HG03439 (cell line): ENCODE measurements at regions not wholly inside any gene's neighbourhood (a gene's known extent, or its start where the extent isn't known, plus 50 kb on each side); places are given as distances from the start of the nearest gene placed in this dataset.
"Not testable (repeated sequence)": the region's sequence is repeated elsewhere in the genome, so short reads cannot be mapped to it uniquely, and the experiment has no call there.

Experiments used
- ATAC-seq: cut with Tn5 transposase; IDR thresholded peaks from one replicate; pipeline ENCODE4 v1.9.1; 2021; ENCODE audit warnings: mild to moderate bottlenecking, moderate library complexity; ENCODE audit not compliant: unreplicated experiment

DNA sequence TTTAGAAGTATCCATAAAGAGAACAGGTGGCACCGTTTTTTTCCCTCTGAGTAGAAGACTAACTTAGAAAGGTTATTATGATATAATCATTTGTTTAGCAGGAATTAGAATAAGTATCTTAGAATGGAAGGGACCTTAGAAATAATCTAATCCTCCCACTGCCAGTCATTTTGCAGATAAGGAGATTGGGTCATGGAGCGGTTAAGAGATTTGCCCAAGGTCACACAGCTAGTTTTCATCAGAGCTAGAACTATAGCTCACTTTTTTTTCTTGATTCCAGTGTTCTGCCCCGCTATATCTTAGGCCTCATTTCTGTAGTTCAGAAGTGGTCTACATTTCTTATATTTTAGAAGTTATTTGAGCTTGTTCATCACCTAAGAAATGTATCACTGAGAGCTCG, 139.6 kb downstream of the PRL start:
- no peak for ATAC-seq

DNA sequence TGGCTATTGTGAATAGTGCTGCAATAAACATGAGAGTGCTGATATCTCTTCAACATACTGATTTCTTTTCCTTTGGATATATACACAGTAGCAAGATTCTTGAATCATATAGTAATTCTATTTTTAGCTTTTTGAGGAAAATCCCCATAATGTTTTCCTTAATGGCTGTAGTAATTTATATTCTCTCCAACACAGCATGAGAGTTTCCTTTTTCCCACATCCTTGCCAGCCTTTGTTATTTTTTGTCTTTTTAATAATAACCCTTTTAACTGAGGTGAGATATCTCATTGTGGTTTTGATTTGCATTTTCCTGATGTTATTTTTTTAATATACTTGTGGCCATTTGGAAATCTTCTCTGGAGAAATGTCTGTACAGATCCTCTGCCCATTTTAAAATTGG, 132.6 kb downstream of the PRL start:
- no peak for ATAC-seq

DNA sequence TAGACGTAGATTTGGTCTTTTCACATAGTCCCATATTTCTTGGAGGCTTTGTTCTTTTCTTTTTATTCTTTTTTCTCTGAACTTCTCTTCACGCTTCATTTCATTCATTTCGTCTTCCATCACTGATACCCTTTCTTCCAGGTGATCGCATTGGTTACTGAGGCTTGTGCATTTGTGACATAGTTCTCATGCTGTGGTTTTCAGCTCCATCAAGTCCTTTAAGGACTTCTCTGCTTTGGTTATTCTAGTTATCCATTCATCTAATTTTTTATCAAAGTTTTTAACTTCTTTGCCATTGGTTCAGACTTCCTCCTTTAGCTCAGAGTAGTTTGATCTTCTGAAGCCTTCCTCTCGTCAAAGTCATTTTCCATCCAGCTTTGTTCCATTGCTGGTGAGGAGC, 125.8 kb downstream of the PRL start:
- not testable (repeated sequence) for ATAC-seq

DNA sequence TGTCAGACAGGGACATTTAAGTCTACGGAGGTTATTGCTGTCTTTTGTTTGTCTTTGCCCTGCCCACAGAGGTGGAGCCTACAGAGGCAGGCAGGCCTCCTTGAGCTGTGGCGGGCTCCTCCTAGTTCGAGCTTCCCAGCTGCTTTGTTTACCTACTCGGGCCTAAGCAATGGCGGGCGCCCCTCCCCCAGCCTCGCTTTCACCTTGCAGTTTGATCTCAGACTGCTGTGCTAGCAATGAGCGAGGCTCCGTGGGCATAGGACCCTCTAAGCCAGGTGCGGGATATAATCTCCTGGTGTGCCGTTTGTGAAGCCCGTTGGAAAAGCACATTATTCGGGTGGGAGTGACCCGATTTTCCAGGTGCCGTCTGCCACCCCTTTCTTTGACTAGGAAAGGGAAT, 125.0 kb downstream of the PRL start:
- not testable (repeated sequence) for ATAC-seq

DNA sequence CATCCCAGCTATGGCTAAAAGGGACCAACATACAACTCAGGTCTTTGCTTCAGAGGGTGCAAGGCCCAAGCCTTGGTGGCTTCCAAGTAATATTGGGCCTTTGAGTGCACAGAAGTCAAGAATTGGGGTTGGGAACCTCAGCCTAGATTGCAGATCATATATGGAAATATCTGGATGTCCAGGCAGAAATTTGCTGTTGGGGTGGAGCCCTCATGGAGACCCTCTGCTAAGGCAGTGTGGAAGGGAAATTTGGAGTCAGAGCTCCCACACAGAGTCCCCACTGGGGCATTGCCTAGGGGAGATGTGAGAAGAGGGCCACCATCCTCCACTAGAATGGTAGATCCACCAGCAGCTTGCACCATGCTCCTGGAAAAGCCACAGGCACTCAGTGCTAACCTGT, 123.5 kb downstream of the PRL start:
- no peak for ATAC-seq

DNA sequence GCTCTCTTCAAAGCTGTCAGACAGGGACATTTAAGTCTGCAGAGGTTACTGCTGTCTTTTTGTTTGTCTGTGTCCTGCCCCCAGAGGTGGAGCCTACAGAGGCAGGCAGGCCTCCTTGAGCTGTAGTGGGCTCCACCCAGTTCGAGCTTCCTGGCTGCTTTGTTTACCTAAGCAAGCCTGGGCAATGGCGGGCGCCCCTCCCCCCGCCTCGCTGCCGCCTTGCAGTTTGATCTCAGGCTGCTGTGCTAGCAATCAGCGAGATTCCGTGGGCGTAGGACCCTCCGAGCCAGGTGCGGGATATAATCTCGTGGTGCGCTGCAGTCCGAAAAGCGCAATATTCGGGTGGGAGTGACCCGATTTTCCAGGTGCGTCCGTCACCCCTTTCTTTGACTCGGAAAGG, 116.6 kb downstream of the PRL start:
- ATAC-seq = not testable (repeated sequence)

DNA sequence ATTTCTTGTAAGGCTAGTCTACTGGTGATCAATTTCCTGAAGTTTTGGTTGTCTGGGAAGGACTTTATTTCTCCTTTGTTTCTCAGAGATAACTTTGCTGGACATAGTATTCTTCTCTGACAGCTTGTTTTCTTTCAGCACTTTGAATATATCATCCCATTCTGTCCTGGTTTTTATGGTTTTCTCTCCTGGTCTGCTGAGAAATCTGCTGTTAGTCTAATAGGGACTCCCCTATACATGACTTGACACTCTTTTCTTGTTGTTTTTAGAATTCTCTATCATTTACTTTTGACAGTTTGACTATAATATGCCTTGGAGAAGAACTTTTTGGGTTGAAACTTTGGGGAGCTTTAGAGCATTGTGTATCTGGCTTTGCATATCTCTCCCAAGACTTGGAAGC, 112.5 kb downstream of the PRL start:
- ATAC-seq = no peak

DNA sequence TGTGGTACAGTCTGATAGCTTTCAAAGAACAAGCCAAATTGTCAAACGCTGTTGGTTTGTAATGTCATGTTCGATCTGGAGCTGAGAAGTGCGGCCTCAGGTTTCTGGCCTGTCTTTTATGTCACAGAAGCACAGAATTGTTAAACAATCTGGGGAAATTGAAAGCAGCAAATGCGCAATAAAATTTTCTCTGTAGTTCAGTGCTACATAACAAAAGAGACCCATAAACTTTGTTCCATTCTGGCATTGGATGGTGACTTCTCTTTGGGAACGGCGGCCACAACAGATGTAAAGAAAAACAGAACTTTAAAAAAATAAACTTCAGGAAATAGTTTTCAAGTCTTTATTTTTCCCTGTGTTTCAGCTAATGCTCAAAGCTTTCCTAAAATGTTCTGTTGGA, 106.9 kb downstream of the PRL start:
- ATAC-seq = no peak

DNA sequence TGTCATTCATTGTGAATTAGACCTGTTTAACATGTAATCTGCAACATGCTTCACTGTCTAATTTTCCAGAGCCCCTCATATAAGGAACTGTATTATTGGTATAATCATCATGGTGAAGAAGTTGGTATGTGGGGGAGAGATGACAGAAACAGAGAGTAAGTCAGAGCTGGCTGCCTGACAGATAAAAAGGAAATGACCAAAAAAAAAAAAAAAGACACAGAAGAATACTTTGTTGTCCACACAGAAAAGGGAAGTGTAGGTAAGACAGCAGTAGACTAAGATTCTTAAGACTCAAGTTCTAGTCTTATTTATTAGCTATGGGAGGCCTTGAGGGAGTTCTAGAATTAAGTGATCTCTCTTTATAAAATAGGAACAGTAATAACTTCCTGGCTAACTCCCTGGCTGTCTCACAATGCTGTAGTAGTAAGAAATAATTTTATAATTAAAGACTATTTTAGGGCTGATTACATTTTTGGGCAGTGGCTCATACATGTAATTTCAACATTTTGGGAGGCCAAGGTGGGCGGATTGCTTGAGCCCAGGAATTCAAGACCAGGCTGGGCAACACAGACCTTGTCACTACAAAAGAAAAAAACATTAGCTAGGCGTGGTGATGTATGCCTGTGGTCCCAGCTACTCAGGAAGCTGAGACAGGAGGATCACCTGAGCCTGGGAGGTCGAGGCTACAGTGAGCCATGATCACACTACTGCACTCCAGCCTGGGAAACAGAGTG, 102.5 kb downstream of the PRL start:
- no peak for ATAC-seq

DNA sequence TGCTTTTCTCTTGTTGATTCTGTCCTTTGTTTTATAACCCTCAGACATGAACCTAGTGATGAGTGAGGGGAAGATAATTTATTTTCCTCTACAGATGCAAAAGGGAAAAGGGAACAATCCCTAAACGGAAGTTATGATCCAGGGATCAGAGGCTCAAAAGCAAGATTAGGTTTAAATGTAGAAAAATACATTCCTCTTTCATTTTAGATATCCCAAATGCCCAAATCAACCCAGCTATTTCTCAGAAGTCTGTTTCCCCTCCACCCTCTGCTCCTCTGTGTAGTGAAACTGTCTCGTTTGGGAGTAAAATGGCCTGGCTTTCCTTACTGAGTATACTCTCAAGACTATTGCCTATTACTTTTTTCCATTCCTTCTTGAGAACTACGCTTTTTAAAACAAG, 97.1 kb downstream of the PRL start:
- no peak for ATAC-seq

DNA sequence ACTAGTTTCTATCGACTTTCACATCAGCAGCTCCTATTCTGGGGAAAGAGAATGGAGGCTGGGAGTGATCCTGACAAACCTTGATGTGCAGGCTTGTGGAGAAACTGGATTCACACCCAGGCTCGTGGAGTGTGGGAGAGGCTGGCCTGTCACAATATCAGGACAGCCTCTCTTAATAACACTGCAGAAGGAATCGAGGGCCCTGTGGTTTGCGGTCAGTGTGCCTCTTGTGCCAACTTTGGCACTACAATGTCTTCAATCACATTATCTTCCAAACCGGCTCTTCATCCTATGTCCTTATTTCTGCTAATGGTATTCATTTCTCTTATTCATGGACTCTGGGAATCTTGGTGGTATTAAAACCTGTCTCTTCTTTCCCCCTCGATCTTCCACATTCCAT, 92.7 kb downstream of the PRL start:
- no peak for ATAC-seq

DNA sequence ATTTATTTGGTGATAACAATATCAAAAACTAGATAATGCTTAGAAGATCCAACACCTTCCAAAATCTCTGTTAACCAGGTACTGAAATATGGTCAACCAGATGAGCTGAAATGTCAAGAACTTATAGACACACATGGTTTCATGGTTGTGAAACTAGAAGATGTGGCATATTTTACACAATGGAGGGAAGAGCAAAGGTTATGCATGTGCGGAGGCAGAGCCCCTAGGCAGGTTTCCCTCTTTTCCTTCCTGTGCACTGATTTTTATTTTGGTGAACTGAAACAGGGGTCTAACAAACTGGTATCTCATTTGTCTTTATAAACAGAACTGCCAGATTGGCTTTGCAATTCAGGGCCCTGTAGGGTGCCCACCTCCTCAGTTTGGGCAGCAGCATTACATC, 91.6 kb downstream of the PRL start:
- ATAC-seq = no peak

DNA sequence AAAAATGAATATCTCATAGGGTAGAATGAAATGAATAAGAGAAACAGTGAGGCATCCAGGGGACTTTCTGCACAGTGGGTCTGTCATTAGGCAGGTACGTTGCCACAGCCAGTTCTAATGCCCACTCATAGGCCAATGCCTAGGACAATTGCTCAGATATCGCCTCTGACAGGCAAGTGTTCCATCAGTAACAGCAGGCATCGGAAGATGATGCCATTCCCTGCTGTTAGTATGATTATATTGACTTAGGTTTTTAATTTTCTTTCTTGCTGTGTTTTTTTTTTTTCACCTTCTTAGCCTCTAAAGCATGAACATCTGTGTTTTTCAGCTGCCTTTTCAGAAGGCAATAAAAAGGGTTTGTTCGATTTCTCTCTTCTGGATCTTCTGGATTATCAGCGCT, 90.7 kb downstream of the PRL start:
- ATAC-seq = no peak

DNA sequence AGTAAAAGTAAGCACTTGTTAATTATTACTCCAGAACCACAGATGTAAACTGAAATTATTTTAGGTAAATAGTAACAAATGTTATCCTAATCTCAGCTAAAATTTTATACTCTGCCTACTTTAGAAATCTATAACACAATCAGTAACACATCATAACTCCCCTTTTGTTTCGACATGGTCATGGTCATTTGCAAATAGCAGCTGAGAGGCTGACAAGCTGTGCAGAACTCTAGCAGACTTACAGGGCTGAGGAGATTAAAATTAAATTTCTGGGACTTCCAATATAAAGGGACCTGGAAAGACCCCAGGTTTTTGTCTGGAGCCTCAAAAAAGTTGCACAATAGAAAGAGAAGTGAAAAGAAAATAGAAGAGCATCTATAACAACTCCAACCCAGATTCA, 88.8 kb downstream of the PRL start:
- ATAC-seq = no peak

DNA sequence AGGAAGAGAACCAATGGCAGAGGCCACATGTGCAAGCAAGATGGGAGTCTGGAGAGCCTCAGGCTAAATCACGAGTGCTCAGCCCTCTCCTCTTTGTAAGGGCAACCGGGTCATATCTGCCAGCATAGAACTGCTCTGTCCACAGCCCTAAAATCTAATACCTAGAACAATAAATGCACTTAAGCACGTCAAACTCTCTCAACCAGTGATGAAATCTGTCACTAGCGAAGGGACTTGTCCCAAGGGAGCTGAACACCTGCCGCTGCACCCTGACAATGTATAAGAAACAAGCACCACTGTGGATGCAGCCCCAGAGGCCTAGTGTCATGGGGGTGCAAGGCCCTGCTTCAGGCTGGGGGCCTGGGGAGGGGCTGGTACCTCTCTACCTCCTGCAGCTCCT, 82.5 kb downstream of the PRL start:
- no peak for ATAC-seq

DNA sequence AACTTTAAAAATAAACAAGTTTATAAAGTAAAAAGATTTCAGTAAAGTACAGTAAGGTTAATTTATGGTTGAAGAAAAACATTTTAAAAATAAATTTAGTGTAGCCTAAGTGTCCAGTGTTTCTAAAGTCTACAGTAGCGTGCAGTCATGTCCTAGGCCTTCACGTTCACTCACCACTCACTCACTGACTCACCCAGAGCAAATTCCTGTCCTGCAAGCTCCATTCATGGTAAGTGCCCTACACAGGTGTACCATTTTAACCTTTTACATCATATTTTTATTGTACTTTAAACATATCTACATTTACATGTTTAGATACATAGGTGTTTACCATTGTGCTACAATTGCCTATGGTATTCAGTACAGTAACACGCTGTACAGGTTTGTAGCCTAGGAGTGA, 81.4 kb downstream of the PRL start:
- not testable (repeated sequence) for ATAC-seq

DNA sequence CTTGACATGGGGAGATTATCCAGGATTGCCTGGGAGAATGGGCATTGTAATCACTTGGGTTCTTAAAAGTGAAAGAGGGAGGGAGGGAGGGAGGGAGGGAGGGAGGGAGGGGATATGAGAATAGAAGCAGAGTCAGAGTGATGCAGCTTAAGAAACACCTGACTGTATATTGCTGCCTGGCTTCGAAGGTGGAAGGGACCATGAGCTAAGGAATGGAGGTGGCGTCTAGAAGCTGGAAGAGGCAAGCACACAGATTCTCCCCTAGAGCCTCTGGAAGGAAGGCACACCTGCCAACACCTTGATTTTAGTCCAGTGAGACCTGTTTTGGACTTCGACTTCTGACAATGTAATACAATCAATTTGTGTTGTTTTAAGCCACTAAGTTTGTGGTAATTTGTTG, 78.4 kb downstream of the PRL start:
- no peak for ATAC-seq

DNA sequence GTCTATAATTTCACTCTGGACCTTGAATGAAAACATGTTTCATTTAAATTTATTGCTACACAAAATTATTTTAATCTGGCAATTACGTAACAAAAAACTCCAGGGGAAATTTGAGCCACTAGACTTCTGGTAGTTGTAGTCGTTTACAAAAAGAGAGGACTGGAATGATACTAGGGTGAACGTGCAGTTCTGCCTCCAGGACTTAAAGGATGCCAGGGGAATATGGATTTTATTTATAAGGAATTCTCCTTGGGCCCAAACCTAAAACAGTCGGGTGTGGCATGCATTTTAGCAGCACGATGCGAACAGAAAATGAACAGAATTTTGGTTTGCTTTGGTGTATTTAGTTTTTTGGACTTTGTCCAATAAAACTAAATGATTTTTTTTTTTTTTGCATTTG, 76.9 kb downstream of the PRL start:
- ATAC-seq = no peak

DNA sequence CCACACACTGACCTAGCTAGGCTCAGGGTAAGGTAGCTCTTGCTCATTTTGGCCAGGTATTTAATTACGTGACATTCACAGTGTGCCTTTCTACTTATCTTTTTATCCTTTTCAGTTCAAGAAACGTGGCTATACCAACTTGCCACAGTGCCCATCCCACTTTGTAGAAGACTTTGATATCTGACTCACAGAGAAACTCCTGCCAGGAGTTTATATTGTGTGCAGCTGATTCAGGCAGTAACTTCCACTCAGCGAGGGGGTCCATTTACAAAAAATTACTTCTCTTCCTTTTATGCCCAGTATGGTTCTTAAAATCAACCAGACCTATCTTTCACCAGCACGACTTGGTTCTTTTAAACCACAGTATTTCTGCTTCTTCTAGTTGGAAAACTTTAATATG, 75.6 kb downstream of the PRL start:
- ATAC-seq = no peak

DNA sequence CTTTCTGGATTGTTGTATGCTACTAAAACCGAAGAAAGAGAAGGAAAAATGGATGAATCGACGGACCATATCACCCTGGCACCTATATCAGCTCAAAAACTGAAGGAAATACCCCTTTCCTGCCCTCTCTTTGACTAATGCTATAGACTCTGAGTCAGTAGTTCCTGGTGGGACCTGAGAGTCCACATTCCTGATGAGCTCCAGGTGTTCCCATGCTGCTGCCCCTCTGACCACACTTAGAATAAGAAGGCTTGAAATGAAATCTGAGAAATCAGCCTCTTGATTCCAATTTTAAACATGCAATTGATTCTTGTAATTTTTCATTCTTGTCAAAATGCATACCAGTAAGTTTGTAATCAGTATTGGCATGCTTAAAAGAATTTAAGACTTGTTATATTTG, 75.2 kb downstream of the PRL start:
- ATAC-seq = no peak

DNA sequence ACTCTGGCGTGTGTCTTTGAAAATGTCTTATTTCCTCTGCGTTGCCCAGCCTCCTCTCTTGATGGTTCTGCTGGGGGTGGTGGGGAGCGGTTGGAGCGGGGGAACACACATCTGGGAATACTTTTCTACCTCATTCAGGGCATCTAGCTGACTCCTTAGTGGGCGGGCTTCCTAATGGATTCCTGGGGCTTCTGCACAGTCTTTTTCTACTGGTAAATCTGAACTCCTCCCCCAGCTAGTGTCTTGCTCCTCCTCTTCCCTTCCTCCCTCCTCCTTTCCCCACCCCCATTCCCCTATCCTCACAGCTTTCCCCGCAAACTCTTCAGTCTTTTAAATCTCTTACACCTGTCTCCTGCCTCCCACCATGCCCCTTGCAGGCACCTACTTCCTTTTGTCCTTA, 74.4 kb downstream of the PRL start:
- ATAC-seq = no peak

DNA sequence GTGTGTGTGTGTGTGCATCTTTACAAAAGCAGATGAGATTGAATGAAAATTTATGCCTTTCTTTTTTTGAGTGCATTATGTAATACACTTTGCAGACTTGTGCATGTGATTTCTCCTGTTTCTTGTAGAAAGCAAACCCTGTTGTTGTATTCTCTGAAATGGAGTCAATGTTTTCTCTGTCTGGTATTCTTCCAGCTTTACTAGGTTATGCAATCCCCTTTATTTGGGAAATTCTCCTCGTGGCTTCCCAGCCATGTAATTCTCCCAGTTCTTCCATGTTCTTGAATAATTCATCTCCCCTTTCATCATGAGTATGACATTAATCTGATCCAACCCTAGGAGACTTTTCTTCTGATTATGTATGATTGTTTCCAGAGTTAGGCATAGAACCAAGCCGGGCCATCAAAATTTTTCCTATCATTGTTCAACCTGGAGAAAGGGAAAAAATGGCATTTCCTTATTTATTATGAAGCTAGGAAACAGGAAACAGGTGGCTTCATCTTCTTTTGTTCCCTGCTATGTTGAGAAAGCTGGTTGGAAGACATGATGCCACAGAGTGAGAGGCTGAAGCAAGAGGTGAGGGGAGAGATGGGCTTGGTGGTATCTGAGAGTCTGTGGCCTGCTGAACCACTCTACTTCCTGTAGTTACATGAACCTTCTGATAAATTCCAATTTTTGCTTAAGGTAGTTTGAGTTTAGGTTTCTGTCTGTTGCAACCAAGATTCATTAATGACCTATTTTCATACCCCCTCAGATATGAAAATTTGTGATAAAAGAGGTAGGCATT, 68.8 kb downstream of the PRL start:
- no peak for ATAC-seq

DNA sequence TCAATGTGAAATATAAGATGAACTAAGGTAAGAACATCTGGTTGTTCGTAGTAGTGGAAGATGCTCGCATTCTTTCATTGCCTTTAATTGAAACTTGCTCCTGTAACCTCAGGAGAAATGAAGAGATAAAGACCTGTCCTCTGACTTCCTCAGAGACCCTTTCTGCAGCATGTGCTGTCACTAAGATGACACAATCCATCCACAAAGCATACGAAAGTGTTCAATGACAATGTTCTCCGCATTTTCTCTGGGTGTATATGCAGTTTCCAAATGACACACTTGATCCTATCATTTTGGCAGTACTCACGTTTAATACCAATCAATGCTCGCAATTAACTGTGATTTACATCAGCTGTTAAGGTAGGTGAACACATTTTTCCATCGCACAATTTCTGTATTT, 65.8 kb downstream of the PRL start:
- ATAC-seq = no peak
